NCI-H1436 treated with DMSO at 0.1 percent for 48 hours (cell line): ENCODE measurements at regions not wholly inside any gene's neighbourhood (a gene's known extent, or its start where the extent isn't known, plus 50 kb on each side); places are given as distances from the start of the nearest gene placed in this dataset.

Experiments
- DNase-seq: peaks from one replicate; lab custom pipeline; 2025; lab: John Stamatoyannopoulos, UW

- DNase-seq = no peak
These were observed 434.2 kb upstream of the MYT1L start for GRCh38 chr2:2765176-2765800.

GRCh38 chr2:2764739-2765138 is 433.7 kb upstream of the MYT1L start:
- DNase-seq = no peak

DNA sequence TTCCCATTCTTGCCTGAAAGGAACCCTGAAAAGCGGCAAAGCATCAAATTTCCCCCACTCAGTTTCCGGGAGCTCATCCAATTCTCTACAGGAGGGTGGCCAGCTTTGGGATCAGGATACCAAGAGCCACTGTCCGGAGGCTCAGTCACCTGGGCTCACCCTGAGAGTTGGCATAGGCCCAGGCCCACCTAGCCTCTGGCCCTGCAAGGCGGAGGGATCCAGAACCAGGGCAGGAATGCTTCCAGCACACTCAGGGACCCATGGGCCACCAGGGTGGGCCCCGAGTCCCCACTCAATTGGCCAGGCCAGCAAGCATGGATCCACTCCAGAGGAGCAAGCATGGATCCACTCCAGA is 432.9 kb upstream of the MYT1L start:
- no peak for DNase-seq

DNA sequence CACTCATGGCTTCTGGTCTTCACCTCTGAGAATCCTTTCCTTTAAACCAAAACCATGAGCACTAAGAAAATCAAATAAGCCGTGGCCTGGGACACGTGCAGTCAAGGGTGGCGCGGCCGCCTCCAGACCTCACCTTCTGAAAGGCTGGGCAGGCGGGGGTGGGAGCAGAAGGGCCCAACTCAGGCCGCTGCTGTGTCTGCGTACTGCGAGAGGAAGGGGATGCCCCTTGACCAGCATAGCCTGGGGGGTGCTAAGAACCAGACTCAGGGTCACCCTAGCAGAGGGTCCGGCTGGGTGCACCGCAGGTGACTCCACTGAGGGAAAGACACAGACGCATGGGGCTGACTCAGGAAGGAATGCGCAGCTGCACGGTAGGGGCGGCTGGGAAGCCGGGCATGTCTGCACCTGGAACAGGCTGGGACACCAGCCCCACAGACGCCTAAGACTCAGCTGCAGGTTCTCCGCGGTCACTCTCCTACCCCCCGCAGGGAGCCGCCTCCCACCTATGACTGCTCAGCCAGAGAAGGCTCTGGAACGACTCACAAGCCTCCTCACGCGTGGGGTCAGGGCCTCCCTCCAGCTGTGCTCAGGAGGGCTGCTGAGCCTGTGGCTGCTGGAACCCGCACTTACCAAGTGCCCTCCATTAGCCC is 432.4 kb upstream of the MYT1L start:
- DNase-seq = no peak

GRCh38 chr2:2762913-2763312 is 431.8 kb upstream of the MYT1L start:
- DNase-seq = no peak

DNA sequence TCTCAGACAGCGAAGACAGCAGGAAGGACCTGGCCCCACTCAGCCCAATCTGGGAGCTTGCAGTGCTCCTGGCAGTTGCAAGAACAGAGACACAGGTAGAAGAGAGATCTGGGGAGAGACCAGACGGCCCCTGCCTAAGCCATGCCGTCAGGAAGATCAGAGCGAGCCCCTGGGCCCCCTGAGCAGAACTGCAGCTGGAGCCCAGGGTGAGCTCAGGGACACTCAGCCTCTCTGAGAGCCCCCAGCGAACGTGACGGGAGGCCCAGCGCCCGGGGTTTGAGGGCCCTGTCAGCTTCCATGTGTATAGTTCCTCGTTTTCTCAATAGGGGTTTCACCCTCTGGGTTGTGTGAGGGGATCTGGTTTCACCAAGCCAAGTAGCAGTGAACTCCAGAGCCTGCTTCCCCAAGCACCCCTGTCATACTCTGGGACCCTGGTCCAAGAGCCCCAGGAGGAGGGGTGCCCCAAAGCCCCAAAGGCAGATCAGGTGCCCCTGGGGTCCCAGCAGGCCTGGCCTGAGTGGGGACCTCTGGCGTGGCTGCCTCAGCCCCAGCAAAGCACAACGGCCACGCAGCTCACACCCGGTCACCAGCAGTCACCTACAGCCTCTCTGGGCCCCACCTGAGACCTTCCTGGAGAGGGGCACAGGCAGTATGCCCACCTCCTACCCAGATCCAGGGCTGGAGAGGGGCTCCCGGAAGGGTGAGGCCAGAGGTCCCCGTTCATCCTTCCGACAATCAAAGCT is 431.3 kb upstream of the MYT1L start:
- DNase-seq = no peak

DNA sequence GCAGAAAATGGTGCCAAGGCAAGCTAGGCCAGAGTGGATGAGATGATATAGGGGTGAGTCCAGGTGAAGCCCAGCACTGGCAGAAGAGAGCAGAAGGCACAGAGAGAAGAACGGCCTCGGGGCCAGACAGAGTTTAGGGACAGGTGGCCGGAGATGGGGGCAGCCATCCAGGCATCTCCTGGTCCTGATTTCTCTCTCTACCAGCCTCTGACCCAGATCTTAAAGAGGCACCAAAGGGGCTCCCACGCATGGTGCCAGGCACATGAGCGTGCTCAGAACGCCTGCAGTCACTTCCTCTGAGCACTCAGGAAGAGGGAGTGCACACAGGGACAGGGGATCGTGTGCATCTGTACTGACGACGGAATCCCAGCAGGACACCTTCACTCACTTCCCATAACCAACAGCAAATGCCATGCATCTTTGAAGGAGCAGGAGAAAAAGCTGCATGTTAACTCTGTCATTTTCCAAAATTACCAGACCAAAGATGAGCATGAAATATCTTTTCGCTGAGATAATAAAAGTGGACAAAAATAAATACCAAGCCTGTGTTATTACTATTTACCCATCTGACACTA is 427.8 kb upstream of the MYT1L start:
- DNase-seq = no peak

DNA sequence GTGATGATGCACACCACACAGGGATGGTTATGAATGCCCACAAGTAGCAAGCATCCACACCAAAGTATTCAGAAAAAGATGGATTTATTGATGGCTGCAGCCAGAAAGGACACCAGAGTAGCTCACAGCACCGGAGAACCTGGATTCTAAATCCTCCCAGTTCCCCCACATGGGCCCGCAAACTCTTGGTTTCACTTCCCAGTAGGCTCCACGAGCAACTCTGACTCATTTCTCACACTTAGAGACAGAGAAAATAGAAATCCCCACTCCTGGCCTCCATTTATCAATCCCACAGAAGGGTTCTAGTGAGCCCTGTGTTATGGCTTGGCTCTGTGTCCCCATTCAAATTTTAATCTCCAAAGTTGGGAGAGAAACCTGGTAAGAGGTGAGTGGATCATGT is 426.7 kb upstream of the MYT1L start:
- DNase-seq = no peak

GRCh38 chr2:2756886-2757285 is 425.8 kb upstream of the MYT1L start:
- DNase-seq = no peak

DNA sequence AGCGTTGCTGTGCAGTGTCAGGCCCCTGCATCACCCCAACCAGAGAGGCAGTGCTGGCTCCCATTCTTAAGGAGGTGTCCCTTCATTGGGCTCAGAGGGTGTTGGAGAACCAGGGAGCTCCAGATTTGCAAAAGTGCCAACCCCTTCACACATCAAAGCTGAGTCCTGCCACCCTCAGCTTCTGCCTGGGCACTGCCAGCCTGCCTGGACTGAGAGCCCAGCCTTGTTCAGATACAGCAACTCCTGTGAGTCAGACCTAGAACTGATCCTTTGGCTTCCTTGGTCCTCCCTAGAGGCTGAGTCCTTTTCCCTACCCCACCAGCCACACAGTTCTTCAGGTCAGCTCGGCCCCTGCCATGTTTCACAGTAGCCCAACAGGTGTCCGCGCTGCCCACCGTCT is 424.9 kb upstream of the MYT1L start:
- DNase-seq = no peak

GRCh38 chr2:2754940-2755339 is 423.9 kb upstream of the MYT1L start:
- DNase-seq = no peak

DNA sequence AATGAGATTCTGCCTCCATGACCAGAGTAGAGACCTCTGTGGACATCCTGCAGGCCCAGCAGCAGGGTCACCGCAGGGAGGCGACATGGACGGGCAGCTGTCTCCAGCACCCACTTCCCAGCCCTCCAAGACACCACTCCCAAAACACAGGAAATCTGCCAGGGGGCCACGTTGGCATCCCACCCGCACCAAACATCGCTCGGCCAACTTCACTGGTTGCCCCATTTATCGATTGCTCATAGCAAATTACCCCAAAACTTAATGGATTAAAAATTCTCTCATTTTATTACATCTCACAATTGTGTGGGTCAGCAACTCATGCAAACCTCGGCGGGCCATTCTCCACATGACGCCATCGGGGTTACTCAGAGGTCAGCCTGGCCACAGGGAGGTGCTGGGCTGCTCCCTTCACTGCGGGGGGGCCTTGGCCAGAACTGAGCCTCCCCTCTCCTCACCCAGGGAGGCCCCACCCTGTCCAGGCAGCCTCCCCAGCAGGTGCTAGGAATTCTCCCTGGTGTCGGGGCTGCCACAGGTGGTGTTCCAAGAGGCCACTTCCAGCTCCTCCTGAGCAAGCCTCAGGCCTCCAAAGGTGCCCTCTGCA is 420.7 kb upstream of the MYT1L start:
- no peak for DNase-seq

GRCh38 chr2:2750867-2751714 is 420.0 kb upstream of the MYT1L start:
- DNase-seq = no peak

DNA sequence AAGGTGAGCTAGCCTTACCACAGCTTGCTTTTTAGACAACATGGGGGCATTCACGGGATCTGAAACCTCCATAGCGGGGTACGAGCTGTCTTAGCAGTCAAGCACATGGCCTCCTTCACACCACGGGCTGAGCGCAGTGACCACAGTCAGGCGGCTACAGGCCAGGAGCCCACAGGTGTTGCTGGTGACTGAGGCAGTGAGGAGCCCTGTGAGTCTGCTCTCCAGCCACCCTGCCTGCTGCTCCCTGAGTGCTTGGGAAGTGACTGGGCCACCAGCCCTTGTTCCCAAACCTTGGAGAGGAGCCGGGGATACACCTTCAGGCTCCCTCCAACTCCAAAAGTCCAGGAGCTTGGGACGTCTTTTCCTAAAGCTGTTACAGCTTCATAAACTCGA is 418.1 kb upstream of the MYT1L start:
- DNase-seq = no peak

DNA sequence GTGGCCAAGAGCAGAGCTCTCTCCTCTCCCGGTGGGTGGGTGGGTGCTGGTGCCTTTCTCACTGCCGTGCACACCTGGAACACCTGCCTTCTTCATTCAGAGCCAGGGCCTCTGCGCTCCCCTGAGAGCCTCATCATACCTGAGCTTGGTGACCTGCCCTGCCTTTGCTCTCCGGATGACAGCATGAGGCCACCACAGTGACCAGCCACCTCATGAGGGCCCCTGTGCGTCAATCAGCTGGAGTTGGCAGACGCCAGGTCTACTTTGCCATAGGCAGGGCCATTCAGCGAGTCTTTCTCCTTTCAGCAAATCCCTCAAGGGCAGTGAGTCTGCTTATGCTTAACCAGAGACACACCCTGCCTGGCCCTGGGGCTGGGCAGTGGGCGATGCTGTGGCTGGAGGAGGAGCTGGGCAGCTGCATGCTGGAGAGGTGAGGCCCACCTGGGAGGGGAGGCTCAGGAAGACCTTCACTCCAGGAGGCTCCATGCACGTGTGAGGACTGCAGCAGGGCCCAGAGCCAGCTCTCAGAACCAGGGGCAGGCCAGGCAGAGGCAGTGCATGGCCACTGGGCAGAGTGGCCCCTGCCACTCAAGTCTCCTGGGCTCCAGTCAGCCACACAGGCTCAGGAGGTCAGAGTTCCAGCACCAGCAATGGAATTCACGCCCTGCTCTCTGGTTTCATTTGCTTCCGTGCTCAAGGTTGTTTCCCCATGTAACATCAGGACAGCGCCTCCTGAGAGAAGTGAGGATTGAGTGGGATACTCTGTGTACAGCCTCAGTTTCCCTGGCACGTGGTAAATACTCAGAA is 417.5 kb upstream of the MYT1L start:
- no peak for DNase-seq

- no peak for DNase-seq
These were observed 416.8 kb upstream of the MYT1L start for GRCh38 chr2:2747797-2748301.

DNA sequence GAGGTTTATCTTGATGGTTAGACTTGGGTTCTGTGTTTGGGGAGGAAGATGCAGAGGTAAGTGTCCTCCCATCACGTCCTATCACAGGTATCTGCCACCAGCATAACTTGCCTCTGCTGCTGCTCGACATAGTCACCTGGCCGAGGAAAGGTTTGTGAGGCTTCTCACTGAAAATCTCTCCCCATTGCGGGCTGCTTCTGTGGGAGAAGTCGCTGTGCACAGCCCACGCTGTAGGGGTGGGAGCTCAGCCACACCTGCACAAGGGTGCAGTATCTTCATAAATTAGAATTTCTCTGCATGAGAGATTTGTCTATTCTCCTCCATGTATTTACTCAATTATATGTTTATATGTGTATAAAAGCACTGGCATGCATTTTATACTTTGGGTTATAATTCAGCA is 415.7 kb upstream of the MYT1L start:
- DNase-seq = no peak

DNA sequence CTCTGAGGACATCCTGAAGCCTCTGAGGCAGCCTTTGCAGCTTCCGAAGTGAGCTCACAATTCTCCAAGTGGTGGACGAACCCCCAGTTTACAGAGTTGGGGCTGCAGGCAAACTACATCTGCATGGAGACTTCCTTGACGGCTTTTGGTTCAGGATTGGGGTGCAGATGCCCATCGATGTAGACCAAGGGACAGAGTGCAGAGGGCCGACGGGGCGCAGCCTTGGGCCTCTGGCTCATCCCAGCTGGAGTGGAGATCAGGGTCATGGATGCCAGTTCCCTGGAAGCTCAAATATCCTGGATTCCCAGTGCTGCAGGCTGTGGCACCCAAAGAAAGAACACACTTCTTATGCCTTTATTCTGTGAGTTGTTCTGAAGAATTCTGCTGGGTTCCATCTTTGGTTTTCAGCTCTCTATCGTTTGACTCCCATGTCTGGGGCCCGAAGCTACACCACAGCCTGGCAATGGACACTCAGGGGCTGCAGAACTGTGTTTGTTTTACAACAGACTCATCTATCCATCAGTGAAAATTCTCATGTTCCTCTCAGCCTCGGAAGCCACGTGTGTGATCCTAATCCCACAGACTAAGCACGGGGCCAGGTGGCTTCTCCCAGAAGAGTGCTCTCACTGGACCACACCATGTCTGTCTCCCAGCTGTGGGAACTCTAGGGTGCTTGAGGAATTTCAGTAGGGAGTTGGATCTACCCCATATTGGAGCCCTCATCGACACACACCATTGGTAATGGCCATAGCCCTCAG is 414.1 kb upstream of the MYT1L start:
- no peak for DNase-seq

DNA sequence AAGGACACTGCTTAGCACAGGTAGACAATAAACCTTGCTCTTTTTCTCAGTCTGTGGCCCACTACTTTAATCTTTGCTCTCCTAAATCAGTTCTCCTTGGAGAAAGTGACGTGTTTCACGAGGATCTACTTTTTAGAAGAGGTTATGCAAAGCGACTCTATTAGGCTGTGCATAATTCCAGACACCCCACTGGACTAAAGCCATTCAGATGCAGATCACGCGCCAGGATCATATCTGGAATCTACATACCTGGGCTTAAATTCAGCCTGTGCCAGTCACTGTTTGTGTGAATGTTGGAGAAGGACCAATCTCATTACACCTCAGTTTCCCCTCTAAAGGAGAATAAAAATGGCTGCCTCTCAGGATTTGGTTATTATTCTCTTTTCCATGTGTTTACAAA is 413.0 kb upstream of the MYT1L start:
- no peak for DNase-seq

DNA sequence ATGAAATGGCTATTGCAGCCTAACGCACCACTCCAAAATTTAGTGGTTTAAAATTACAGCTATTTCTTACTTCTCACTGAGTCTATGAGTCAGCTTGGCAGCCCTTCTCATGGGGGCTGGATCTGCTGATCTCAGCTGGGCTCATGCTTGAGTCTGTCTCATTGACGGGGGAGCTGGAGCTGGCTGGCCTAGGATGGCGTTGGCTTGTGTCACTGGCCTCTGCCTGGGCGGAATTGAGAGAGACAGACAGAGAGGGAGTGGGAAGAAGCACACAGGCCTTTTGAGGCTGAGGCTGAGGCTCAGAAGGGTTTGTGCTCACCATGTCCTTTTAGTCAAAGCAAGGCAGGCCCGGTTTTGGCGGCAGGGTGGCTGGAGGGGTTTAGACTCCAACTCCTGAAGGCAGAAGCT is 412.1 kb upstream of the MYT1L start:
- DNase-seq = peak; percentile 51
